Activated T-cell treated with anti-CD3 and anti-CD28 coated beads for 1 hour (primary cell): ENCODE measurements at regions not wholly inside any gene's neighbourhood (a gene's known extent, or its start where the extent isn't known, plus 50 kb on each side); places are given as distances from the start of the nearest gene placed in this dataset.
"Not testable (repeated sequence)": the region's sequence is repeated elsewhere in the genome, so short reads cannot be mapped to it uniquely, and the experiment has no call there.

Experiments
- DNase-seq: peaks from one replicate; pipeline ENCODE4 v3.0.0-alpha.2; 2020; ENCODE audit warnings: low read depth

GRCh38 chr3:177476921-177477435, 279.7 kb upstream of the TBL1XR1 start:
- no peak for DNase-seq

DNA sequence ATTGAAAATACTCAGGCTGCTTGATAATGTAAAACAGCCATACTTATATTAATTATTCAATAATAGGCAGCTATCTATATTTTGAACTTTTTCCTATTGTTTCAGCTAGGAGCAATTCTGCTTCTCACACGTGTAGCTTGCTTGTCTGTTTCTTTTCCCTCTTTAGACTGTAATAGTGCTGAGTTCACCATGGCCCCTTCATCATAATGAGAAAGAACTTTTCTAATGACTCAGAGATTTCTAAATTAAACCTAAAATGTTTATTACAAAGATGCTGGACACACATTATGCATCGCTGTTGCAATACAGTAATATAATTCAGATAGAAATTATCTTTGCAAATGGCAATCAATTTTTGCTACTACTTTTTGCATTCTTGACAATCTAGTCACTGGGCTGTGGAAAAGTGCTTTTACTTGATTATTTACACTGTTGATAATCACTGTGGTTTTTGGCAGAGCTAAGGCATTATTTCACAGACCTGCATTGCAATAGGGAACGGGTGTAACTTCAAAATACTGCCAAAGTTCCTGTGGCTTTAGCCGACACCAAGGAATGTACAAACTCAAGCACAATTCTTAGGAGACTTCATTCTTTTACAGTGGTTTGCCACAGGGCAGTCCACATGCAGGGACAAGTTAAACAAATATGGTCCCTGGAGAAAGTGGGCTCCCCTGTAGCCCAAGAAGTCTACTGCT, 281.0 kb upstream of the TBL1XR1 start:
- no peak for DNase-seq

DNA sequence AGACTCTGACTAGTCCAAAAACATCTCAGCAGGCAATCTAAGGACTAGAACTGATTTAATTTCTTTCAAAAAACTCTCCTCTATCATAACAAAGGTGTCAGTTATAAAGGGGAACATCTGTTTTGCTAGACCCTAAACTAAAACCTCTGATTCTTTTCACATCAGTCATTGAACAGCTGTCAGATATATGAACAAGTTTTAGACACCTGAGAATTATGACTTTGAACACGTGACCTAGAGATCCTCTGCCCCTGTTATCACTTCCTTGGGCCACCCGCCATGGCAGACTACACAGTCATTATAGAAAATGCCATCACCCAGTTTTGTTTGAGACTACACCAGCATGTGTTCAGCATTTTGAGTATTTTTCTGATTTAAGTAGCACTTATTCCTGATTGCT, 282.3 kb upstream of the TBL1XR1 start:
- DNase-seq = no peak

- DNase-seq = no peak
These were observed 284.0 kb upstream of the TBL1XR1 start for GRCh38 chr3:177481329-177481728.

DNA sequence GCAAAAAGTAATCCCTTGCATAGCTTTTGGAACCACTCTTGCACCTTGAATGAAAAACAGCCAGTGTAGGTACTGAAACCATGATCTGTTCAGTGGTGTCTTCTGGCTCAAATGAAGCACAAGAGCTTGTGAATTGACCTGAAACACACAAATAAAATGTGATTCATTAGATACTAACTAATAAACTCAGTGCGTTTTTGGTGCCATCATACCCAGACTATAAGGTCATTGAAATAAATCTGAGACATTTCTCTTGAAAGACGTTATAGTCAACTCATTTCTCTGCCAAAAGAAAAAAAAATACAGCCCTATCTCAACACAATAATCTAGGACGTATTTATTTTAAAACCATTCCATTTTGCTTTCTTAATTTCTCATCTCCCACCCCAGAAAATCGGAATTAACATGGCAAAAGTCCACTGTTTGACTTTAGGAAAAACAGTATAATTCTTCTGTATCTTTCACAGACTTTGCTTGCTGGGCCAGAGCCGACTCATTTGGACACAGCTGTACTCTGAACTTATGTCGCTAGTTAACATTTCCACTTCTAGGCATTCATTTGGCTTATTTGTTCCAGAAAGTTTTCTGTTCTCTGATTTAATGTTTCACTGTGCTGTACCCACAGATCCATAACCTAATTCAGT, 284.9 kb upstream of the TBL1XR1 start:
- no peak for DNase-seq

DNA sequence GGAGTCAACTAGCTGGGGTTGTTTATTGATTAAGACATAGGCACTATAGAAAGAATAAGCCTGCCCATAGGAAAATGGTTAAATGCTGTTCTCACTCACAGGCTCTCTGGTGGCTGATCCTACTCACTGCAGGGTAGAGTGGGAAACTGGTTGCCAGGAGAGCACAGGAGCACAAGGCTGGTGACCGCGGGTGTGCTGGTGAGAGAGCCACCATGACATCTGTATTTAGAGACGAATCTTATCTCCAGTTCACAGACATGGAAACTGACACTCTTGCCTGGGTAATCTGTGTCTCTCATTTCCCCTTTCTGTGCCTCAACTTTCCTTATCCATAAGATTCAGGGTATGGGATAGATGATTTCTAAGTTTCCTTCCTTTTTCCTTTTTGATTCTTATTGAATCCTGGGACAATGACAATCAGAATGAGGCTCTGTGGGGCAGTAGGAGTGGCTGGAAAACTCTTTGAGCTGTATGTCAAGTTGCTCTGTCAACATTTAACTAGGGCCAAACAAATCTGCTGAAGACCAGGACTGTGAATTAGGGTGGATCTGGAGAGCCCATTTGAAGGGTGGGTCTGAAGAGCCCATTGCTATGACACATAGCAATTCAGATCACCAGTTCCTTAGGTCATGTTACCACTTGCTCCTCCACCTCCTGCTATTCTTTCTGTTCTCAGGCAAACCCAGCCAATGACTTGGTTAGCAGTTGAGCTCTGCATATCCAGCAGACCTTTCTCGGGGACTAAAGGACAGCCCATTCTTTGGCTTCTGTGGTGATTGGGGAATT, 286.1 kb upstream of the TBL1XR1 start:
- DNase-seq = no peak

GRCh38 chr3:177484206-177484605, 286.9 kb upstream of the TBL1XR1 start:
- DNase-seq = no peak

DNA sequence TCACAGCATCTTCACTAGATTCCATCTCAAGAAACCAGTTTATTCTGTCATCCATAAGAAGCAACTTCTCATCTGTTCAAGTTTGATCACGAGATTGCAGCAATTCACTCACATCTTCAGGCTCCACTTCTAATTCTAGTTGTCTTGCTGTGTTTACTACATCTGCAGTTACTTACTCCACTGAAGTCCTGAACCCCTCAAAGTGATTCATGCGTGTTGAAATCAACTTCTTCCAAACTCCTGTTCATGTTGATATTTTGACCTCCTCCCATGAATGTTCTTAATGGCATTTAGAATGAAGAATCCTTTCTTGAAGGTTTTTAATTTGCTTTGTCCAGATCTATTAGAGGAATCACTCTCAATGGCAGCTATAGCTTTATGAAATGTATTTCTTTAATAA, 287.6 kb upstream of the TBL1XR1 start:
- DNase-seq = no peak

- DNase-seq = no peak
These were observed 290.4 kb upstream of the TBL1XR1 start for GRCh38 chr3:177487635-177488186.

- no peak for DNase-seq
These were observed 291.5 kb upstream of the TBL1XR1 start for GRCh38 chr3:177488740-177489139.

DNA sequence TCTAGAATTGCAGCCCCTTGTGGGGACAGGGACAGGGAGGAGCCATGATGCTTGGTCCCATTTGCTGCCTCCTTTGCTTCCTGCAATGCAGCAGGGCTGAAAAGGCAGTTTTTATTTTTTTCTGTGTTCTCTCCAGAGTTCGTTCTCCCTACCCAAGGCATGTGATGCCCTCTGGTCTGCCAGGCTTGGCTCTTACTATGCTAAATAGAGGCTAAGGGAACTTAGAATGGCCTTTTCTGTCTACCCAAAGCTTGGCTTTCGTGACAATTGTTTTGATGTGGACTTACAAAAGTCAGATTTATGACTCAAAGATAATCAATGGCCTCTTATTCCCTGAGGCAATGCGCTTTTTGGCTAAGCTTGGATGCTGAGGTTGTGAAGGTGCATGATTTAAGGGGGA, 293.3 kb upstream of the TBL1XR1 start:
- no peak for DNase-seq

GRCh38 chr3:177491296-177492032, 294.2 kb upstream of the TBL1XR1 start:
- DNase-seq = no peak

DNA sequence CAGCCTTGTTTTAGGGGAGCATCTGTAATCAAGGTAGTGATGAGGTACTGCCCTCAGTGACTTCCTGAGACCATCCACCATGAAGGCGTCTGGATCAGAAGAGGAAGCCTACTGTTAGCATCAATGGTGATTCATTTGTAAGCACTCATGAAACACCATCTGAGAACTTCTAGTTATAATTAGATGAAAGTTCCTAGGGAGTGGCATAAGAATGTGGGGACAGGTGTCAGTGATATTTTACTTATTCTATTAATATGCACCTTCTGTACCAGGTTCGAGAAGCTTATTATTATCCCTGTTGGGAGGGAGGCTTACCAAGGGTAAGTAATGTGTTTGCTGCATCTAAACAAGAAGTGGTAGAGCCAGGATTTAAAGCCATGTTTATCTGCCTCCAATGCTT, 295.8 kb upstream of the TBL1XR1 start:
- no peak for DNase-seq

DNA sequence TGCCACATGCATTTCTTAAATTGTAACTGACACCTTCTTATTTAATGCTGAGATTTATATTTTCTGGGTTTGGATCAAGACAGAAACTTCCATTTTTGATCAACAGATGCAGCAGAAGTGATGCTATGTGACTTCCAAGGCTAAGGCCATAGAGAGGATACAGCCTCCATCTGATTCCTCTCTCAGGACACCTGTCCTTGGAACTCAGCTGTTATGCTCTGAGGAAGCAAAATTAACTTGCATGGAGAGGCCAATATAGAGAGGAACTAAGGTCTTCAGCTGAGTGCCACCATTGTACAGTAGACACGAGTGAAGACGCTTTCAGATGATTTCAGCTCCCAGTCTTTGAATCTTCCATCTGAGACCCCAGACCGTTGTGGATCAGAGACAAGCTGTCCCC, 296.9 kb upstream of the TBL1XR1 start:
- no peak for DNase-seq

DNA sequence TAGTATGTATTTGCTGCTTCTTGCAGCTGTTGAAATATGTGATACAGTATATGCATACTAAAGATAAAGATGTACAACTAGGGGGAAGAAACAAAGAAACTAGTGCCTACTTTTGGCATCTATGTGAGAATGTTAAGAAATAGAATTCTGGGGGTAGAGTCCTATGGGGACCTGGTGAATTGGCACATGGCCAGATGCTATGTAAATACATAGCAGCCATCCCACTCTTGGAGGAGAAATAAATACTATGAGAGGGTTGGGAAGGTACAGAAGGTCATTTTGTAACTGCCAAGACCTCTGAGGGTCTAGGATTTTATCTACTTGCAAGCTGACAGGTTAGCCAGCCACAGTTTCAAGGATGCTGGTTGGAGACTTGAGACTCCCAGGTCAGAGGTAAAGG, 298.3 kb upstream of the TBL1XR1 start:
- no peak for DNase-seq

DNA sequence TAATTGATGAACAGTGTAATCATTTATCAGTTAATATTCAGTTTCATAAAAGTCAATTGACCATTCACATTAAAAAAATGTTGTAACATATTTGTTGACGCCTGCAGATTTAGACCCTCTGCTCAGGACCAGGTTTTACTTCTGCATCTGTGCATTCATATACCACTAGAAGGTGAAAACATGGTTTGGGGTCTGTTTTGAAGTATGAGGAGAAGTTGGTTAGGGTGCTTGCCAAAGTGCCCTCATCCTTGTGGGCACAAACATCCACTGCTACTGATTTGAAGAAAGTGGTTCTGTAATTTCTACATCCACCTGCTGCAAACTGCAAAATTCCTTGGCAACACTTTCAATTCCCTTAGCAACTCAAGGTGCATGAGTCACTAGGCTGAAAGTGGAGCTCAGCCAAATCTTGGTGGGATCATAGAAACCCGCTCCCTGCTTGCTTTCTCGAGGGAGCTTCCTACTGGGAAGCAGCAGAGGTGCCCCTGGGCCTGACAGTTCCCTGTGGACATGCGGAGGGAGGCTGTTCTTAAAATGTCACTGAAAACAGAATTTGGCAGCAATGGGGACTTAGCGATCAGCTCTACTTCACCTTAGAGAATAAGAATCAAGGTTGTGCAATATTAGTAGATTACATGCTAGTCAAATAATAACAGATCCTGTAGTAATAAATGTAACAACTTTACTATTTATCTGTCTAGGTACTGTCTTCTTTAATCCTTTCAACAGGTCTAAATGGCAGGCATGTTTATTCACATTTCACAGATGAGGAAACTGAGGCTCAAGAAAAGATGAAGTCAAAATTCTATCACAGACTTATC, 301.0 kb upstream of the TBL1XR1 start:
- DNase-seq = no peak

GRCh38 chr3:177499039-177499438, 301.8 kb upstream of the TBL1XR1 start:
- not testable (repeated sequence) for DNase-seq

GRCh38 chr3:177499779-177500423, 302.6 kb upstream of the TBL1XR1 start:
- no peak for DNase-seq

GRCh38 chr3:177510693-177511216, 313.5 kb upstream of the TBL1XR1 start:
- DNase-seq = no peak
